CD4-positive, alpha-beta T cell treated with Interleukin-1 beta for 1 hour (primary cell): ENCODE measurements at regions not wholly inside any gene's neighbourhood (a gene's known extent, or its start where the extent isn't known, plus 50 kb on each side); places are given as distances from the start of the nearest gene placed in this dataset.
"Not testable (repeated sequence)": the region's sequence is repeated elsewhere in the genome, so short reads cannot be mapped to it uniquely, and the experiment has no call there.

Experiments used
- DNase-seq, 2 donors: peaks; one replicate each; pipeline ENCODE4 v3.0.0-alpha.2; 2020 to 2022

DNA sequence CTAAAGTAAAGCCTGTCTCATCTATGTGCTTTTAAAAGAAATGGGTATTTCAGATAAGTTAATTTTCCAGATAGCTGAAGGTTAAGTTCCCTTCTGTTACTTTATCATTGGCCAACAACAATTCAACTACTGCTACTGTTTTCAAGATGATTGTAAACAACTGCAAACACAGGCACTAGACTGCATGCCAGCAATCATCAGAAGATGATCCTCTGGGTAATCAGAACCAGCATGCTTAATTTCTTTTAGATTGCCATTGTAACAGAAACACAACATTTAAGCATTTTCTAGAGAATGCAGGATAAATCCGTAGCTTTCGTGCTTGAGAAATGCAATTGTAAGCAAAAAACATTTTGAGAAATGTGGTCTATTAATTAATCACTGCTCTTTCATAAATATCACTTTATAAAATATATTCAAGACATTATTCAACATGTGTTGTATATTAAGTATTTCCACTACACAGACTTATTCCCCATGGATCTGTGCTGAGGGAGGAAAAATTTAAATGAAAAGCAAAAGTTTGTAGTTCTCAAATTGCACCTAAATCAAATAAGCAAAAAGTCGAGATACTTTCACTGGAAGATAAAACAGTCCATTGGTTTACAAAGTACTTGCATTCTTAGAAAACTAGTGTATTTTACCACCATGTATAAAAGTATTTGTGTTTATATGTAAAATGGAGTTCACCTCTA lies 133.7 kb downstream of the ATL2 start:
- DNase-seq: no peak

DNA sequence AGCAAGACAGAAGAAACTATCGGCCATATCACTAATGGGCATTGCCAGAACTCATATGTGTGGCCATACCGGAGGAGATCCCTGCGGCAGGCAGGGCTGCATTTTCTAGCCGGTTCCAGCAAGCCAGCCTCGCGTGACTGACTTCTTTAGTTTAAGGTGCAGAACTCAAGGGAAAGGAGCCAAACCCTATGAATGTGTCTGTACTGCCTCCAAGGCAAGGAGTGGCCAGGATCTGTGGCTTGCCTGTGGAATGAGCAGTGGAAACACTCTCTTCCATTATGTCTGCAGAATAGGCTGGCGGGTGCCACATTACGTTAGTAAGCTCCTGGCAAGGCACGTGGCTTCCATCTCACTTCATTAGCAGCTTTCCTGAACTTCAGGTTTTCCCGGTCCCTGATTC lies 137.6 kb downstream of the ATL2 start:
- DNase-seq: no peak

DNA sequence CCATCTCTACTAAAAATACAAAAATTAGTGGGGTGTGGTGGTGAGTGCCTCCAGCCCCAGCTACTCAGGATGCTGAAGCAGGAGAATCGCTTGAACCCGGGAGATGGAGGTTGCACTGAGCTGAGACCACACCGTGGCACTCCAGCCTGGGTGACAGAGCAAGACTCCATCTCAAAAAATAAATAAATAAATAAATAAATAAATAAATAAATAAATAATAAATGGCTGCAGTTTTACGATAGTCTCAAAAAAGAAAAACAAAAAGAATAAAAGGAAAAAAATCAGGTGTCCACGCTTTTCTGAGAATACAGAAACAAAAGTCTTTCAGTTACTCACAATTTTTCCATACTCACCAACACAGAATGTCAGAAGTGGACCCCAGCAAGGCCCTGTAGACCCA lies 138.4 kb downstream of the ATL2 start:
- DNase-seq: not testable (repeated sequence)

DNA sequence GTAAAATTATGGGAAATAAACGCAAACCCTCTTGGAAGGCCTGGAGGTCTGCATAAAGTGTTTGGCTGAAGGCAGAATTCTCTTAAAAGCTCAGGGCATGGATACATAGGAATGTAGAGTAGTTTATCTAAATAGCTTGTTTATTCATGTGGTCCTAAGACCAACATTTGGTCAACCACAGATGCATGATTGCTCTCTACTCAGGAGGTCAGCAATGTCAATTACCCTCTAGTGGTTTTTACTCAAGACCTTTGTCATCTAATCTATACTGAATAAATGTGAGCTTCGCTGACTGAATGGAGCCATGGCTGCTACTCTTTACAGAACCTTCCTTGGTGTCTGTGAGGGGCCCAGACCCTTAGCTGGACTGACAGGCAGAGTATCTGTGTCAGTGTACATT lies 139.8 kb downstream of the ATL2 start:
- DNase-seq: no peak

DNA sequence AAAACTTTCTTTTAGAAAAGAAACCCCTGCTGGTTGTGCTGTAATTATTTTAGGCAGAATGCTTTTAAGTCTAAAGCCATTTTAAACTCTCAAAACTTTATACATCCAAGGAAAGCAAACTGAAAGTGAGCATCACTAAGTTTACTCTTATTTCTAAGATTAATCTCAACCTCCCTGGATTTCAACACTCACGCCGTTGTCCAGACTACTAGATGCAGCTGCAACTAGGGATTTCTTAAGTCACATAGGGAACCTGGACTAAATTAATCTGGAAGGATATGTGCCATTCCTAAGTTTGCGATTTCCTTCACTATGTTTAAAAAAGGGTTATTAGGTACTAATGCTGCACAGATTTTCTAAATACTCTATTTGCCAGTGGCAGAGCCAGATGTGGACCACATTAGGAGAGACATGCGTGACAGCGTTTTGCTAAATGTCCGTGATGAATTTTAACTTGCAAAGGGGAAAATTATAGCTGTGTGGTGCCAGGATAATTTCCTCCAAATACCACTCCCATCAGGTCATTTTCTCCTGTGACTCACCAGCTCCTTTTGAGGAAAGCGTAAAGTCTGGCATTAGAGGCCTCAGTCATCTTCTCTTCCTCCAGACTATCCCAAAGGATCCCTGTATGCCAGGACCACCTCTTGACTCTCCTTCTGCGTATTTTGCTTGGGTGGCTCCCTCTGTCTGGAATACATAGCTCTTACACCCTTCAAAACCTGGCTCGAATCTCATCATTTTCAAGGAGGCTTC lies 143.7 kb downstream of the ATL2 start:
- no peak for DNase-seq

DNA sequence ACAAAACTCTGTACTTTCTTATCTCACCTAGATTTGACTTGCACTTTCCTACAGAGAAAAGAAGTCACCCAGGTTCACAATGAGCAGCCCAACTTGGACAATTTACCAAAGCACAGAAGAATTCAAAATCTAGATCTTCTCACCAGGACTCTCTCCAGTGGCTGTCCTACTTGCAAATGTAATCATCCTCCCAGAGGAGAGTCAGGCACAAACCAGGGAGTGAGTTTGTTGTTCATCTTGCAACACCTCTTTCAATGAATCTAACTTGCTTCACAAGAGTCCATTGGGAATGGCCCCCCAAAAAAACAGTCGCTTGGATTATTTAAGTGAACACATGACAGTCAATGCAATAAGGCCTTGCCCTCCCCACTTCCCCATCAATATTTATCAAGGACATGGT lies 144.6 kb downstream of the ATL2 start:
- DNase-seq: no peak

DNA sequence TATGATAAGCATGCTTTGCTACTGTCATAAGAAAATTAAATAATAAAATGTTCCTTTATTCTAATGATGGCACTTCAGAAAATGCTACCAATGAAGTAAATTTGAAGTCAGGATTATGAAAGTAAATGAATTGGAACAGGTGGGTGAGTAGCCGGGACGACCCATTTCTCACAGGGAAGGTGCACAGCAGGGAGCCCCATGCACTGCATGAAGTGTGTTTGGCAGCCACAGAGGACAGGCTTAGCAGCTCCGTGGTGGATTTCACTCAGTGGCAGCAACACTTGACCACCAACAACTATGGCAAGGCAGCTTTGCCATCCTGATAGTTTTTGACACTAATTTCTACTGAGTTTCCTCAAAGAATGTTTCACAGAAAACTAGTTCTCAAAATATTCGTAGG lies 146.3 kb downstream of the ATL2 start:
- no peak for DNase-seq

DNA sequence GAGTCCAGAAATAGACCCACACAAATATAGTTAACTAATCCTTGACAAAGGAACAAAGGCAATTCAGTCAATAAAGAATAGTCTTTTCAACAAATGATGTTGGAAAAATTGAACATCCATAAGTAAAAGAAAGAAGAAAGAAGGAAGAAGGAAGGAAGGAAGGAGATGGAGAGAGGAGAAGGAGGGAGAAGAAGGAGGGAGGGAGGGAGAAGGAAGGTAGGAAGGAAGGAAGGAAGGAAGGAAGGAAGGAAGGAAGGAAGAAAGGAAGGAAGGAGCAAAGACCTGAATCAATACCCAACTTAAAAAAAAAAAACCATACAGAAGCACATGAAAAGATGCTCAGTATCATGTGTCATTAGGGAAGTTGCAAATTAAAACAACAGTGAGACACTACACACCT lies 148.3 kb downstream of the ATL2 start:
- no peak for DNase-seq

DNA sequence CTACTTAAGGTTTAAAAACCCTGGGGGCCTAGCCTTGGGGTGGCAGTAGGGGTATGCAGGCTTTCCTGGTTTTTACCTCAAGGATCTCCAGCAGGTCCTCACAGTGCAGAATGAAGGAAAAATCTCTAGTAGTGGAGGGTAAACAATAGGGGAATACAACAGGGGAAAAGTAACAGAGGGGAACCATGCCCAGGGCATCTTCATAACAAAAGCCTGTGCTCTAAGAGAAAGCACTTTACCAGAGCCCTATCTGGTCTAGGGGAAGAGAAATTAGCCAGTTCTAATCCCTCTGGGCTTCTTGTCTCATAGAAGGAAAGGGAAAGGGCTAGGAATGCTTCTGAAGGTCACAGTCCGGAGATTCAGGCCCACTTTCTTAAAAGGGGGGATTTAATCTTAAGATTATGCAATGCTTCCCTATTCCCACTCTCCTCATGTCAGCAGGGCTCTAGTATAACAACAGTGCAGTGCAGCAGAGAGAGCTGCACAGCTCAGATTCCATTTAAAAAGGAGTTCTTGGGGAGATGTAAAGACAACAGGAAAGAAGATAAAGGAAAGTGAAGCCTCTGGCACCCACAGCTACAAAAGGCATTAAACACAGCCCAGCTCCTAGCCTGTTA lies 149.0 kb upstream of the CYP1B1 start:
- no peak for DNase-seq

DNA sequence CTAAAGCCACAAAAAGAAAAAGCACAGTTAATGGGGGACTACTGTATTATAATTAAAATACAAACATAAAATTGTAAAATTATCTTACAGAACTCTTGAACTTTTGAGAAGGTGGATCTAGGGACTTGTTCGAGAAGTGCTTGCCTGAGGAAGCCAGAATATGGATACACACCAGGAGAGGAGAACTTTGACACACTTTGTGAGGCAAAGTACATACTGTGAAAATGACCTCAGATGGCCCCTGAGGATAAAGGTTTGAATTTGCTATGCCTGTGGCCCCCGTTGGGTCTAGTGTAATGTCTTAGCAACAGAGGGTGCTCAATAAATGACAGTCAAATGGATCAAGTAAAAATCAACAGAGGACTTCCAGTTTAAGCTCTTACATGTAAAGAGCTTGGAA lies 148.2 kb upstream of the CYP1B1 start:
- no peak for DNase-seq

DNA sequence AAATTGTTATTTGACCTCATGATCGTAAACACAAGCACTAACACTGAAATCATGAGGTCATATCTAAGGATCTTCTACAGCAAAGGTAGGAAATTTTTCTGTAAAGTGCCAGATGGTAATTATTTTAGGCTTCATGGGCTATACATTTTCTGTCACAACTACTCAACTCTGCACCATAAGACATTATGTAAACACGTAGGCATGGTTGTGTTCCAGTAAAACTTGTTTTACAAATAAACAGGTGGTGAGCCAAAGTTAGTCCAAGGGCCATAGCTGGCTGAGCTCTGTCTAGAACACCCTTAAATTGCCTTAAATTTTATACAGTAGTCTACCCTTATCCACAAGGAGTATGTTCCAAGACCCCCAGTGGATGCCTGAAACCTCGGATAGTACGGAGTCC lies 147.3 kb upstream of the CYP1B1 start:
- DNase-seq: no peak

DNA sequence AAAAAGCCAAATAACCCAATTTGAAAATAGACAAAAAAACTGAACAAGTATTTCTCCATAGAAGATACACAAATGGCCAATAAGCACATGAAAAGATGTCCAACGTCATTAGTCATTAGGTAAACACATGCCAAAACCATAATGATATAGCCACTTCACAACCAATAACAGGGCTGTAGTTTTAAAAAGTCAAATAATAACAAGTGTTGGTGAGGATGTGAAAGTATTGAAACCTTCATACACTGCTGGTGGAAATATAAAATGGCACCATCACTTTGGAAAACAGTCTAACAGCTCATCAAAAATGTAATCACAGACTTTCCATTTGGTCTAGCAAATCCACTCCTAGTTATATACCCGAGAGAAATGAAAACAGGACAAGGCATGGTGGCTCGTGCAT lies 144.2 kb upstream of the CYP1B1 start:
- DNase-seq: no peak

DNA sequence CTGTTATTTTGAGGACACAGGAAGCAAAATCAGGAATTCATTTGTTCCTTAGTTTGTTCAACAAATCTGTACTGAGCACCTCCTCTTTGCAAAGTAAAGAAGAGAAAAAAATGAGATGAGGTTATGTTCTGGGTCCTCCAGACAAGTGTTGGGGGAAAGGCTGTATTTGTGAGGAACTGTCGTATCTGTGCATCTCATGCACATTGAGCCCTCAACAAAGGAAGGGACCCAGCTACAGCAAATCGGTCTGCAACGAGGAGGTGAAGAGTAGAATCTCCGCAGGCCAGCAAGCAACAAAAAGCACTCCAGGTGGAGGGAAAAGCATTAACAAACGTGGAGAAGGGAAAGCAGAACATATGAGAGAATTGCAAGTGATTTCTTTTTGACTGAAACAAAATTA lies 143.0 kb upstream of the CYP1B1 start:
- DNase-seq: no peak

DNA sequence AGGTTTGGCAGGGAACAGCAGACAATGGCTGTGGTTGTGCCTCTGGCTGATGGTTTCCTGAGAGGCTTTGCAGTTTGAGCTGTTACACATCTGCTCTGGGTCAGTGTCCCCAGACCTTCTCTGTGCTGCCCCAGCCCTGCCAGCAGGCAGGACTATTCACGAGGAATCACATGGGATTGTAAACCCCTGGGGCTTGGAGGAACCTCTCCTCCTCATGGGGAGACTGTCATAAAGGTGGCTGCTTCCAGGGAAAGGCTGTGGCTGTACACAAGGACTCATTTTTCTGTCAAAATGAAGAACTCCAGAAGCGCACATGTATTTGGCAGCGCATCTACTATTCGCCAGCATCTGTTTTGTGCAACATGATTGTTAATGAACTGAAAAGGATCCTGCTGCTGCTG lies 142.6 kb upstream of the CYP1B1 start:
- no peak for DNase-seq

DNA sequence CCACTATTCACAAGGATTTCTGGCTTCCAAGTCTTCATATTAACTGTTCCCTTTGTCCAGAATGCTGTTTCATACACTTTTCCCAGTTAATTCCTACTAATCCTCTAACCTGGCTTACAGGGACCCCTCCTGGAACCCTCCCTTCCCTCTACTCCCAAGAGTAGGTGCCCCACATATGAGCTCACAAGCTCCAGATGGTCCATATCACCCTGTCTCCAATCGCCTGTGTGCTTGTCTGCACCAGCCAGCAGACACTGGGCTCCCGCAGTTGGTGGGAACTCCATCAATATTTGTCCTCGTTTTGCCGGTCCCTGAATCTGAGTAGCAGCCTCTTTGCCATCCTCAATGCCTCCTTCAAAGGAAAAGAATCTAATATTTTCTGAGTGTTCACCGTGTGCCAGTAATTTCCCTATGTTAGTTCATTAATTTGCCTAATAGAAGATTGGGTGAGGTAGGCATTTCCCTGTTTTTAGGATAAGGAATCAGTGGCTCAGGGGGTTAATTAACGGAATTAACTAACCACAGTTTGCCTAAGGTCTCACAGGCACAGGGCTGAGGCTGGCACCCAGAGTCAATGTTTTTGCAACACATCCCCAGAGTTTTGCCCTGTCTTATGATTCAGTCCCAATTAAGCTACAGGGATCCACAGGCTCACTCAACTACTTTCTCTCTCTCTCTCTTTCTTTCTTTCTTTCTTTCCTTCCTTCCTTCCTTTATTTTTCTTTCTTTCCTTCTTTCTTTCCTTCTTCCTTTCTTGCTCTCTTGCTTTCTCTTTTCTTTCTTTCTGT lies 141.6 kb upstream of the CYP1B1 start:
- DNase-seq: no peak

DNA sequence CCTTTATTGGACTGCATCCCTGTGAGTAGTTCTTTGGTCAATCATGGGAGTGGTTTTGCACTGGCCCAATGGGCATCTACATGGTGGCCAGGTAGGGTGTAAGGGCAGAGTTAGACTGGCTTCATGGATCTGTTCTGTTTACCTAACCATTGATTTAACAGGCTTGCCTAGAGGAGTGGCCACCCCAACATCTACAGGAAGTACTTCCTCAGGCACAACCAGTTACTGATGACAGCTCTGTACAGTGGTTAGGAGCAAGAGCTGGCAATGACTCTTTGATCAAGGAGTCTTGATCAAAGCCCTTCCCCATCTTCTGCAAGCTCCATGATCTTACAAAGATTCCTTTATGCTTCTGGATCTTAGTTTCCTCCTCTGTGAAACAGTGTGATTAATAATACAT lies 140.9 kb upstream of the CYP1B1 start:
- no peak for DNase-seq

DNA sequence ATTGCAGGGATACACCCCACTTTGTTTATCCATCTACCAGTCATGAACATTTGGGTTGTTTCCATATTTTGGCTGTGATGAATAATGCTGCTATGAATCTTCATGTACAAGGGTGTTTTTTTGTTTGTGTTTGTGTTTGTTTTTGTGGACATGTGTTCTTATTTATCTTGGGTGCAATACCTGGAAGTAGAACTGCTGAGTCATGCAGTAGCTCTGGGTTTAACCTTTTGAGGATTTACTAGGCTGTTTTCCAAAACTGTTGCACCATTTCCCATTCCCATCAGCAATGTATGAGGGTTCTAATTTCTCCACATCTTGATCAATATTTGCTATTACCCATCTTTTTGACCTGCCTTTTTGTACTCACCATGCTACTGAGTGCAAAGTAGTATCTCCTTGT lies 140.0 kb upstream of the CYP1B1 start:
- DNase-seq: no peak

DNA sequence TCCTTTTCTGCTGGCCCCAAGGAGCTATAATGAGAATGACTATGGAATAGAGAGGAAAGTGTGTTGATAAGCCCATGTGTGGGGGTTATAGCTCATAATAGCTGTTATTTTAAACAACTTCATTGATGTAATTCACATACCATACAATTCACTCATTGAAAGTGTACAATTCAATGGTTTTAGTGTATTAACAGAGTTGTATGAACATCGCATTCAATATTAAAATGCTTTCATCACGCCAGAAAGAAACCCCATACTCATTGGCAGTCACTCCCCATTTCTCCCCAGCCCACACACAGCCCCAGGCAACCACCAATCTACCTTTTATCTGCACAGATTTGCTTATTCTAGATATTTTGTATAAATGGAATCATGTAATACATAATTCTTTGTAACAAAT lies 139.6 kb upstream of the CYP1B1 start:
- DNase-seq: no peak

DNA sequence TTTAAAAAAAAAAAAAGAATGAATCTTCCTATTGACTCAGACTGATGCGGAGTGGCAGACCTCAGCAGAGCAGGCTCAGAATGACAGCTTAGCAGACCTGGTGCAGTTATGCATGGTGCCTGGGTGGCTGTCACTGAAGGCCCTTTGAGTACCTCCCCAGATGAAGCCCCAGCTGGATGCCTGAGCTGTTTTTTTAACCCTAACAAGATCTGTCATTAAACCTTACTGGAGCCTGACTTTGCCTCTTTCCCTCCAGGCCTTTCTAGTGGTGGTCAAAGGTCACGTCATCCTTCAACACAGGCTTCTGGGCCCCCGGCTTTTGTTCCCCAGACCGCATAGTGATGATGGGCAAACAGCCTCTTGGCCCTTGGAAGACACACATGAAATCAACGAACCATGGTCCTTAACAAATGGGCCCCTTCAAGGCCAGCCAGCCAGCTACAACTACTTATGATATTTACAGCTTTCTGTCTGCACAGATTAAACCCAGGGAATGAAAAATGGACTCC lies 138.3 kb upstream of the CYP1B1 start:
- no peak for DNase-seq

DNA sequence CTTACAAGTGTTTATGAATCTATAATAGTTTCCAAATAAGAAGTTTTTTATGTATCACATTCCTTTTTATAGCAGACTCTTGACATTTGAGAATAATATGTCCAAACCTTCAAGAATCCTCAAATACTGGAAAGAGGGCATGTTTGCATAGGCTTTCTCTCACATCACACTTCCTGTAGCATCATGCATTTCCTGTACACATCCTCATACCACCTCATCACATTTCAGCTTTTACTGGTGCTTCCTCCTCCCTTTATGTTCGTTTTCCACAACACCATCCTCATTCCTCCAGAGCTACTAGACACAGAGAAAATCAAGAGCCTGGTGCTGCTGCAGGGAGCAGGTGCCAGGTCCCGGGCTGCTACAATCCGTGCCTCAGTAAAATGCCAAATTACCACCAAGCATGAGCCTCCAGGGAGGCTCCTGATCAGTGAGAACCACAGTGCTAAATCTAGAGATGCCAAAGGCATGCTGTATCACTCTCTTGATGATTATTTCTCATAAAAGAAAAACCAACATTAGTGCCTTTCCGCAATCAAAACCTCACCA lies 137.7 kb upstream of the CYP1B1 start:
- DNase-seq: no peak

DNA sequence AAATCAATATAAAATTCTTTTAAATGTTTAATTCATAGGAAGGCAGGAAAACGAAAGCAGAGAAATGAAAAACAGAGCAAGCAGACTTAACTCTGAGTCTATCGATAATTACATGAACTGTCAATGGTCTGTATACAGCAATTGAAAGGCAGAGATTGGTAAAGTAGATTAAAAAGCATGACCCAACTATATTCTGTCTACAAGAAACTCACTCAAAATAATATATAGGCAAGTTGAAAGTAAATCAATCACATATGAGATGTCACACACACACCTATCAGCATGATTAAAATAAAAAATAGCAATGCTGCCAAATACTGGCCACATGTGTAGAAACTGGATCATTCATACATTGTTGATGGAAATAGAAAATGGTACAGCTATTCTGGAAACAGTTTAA lies 136.4 kb upstream of the CYP1B1 start:
- DNase-seq: no peak

DNA sequence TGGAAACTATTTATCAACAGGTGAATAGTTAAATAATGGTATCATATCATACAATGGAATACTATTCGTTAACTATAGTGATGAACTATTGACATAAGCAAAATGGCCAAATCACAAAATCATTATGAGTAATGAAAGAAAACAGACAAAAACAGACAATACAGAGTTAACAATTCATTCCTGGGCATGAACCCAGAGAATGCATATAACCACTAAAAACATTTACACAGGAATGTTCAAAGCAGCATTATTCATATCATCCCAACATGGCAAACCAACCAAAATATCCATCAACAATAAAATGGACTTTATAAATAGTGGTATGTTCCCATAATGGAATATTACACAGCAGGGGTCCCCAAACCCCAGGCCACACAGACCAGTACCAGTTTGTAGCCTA lies 131.2 kb upstream of the CYP1B1 start:
- DNase-seq: no peak

DNA sequence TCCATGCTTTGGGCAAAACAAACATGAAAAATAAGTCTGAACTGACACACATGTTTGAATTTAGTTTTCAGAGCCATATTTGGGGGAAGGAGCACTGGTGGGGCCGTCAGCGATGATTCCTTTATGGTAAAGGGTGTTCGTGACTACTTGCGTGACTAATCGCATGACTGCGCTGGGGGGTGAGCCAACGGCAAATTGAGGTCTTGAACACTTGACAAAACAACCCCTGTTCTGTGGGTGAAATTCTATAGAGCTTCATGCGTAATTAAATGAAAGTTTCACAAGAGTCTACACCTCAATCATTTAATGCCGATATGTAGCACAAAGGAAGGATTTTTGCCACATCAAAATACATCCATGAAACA lies 127.5 kb upstream of the CYP1B1 start:
- DNase-seq: no peak
